Right lobe of liver (tissue), 4 donors: ENCODE measurements at regions not wholly inside any gene's neighbourhood (a gene's known extent, or its start where the extent isn't known, plus 50 kb on each side); places are given as distances from the start of the nearest gene placed in this dataset.

Experiments
- CTCF ChIP-seq, 4 donors: fragments of 200-600 bp in 3 of 4; fragments of 450-650 bp in 1 of 4; IDR thresholded peaks; one replicate each; pipeline versions ENCODE4 v1.5.1 to v1.8.0; 2016 to 2022; ENCODE audit warnings: antibody characterized with exemption in 4 of 4, mild to moderate bottlenecking in 2 of 4
- POLR2A ChIP-seq: fragments of 450-650 bp; IDR thresholded peaks from one replicate; pipeline ENCODE4 v1.6.1; 2017; ENCODE audit warnings: antibody characterized with exemption, mild to moderate bottlenecking
- donor health status: DM: no; HTN: no; CAD: no.
- donor health status: DM: no; HTN: no; CAD: no.
- donor health status: DM: no; HTN: yes; CAD: no.

- no peak for TF ChIP-seq POLR2A
- TF ChIP-seq CTCF (IDR thresholded peaks at IDR 0.05), result no peak
These were observed 158.1 kb downstream of the ADRA2A start for GRCh38 chr10:111234914-111235302.
